A549 (cell line): ENCODE measurements at regions not wholly inside any gene's neighbourhood (a gene's known extent, or its start where the extent isn't known, plus 50 kb on each side); places are given as distances from the start of the nearest gene placed in this dataset.

ENCODE experiments used
- ATAC-seq, 2 experiments: fragments of 200-7000 bp in 1 of 2; fragments of >200 bp in 1 of 2; cut with Nextera tagmentation in 1 of 2; cut with Tn5 transposase in 1 of 2; 3 replicates each; pipeline versions ENCODE4 v1.8.0 to v1.9.1; 2018 to 2020; ENCODE audit warnings: mild to moderate bottlenecking in 1 of 2, moderate library complexity in 1 of 2
- CTCF ChIA-PET: fragments of 300-600 bp; sonication (Branson Sonifier 250); formaldehyde crosslinking; extraction: SDS; loops from one replicate; lab custom pipeline; 2021; ENCODE audit warnings: antibody characterized with exemption, inconsistent platforms; lab: Yijun Ruan, JAX
- POLR2A ChIA-PET: fragments of 350-600 bp; formaldehyde crosslinking; extraction: SDS; loops from one replicate; lab custom pipeline; 2021; ENCODE audit warnings: antibody characterized with exemption, inconsistent platforms; lab: Yijun Ruan, JAX
- DNase-seq, 2 experiments: peaks; one replicate each; pipeline versions ENCODE4 v3.0.0 to v3.0.0-alpha.2; 2011 to 2016; ENCODE audit warnings: low read depth in 1 of 2, low spot score in 1 of 2
- FAIRE-seq: peaks from 2 replicates; lab custom pipeline; 2011; peaks lifted over from hg19 to GRCh38; lab: Jason Lieb, UNC
- H3K27ac ChIP-seq, 2 experiments: fragments of >200 bp; sonication (Bioruptor Twin); formaldehyde crosslinking; 3 replicates each; pipeline ENCODE4 v1.5.1; 2016 to 2017
- H3K4me1 ChIP-seq: fragments of >200 bp; sonication (Bioruptor Twin); formaldehyde crosslinking; 3 replicates; pipeline ENCODE4 v1.6.1; 2016
- H3K4me2 ChIP-seq: fragments of >200 bp; sonication (Bioruptor Twin); formaldehyde crosslinking; 3 replicates; pipeline ENCODE4 v1.6.1; 2016
- H3K4me3 ChIP-seq: fragments of >200 bp; sonication (Bioruptor Twin); formaldehyde crosslinking; 3 replicates; pipeline ENCODE4 v1.5.1; 2016
- H3K9me3 ChIP-seq: fragments of >200 bp; sonication (Bioruptor Twin); formaldehyde crosslinking; 3 replicates; pipeline ENCODE4 v1.6.1; 2016
- ATOH8 ChIP-seq: fragments of 250-450 bp; sonication (Bioruptor Pico); IDR thresholded peaks from 2 replicates; pipeline ENCODE4 v1.5.0; 2020; ENCODE audit warnings: low read depth, mild to moderate bottlenecking, moderate library complexity
- BHLHE40 ChIP-seq: IDR thresholded peaks from 2 replicates; pipeline ENCODE4 v1.6.1; 2012; ENCODE audit warnings: low read depth, low read length, inconsistent platforms
- CHD2 ChIP-seq: fragments of 150-350 bp; IDR thresholded peaks from 2 replicates; pipeline ENCODE4 v1.6.1; 2014; ENCODE audit warnings: low read length; ENCODE audit not compliant: partially characterized antibody
- CHD4 ChIP-seq: fragments of 200-600 bp; sonication (generic); IDR thresholded peaks from 2 replicates; pipeline ENCODE4 v1.6.1; 2016; ENCODE audit warnings: antibody characterized with exemption, mild to moderate bottlenecking, borderline replicate concordance
- CTCF ChIP-seq: fragments of >200 bp; sonication (Bioruptor Twin); formaldehyde crosslinking; IDR thresholded peaks from 3 replicates; pipeline ENCODE4 v1.5.1; 2016
- ELK1 ChIP-seq: fragments of 150-350 bp; IDR thresholded peaks from 2 replicates; pipeline ENCODE4 v1.6.1; 2014; ENCODE audit warnings: low read depth, mild to moderate bottlenecking, low read length
- FOSB ChIP-seq: fragments of 250-450 bp; sonication (Bioruptor Pico); IDR thresholded peaks from 2 replicates; pipeline ENCODE4 v1.5.0; 2020; ENCODE audit warnings: mild to moderate bottlenecking, moderate library complexity
- FOSL2 ChIP-seq, 2 experiments: fragments of 450-650 bp in 1 of 2; fragments of >200 bp in 1 of 2; sonication (Bioruptor Twin) in 1 of 2; formaldehyde crosslinking; IDR thresholded peaks; 2 replicates each; pipeline versions ENCODE4 v1.5.0 to v1.6.1; 2016 to 2020; ENCODE audit warnings: mild to moderate bottlenecking in 1 of 2, moderate library complexity in 1 of 2
- GATA3 ChIP-seq: IDR thresholded peaks from 2 replicates; pipeline ENCODE4 v1.6.1; 2012; ENCODE audit warnings: borderline replicate concordance
- HDAC2 ChIP-seq: fragments of 200-600 bp; sonication (generic); IDR thresholded peaks from 2 replicates; pipeline ENCODE4 v1.6.1; 2016
- HES2 ChIP-seq: fragments of >200 bp; sonication (Bioruptor Twin); formaldehyde crosslinking; IDR thresholded peaks from 2 replicates; pipeline ENCODE4 v1.6.1; 2016
- HEYL ChIP-seq: fragments of 250-450 bp; sonication (Bioruptor Pico); IDR thresholded peaks from 2 replicates; pipeline ENCODE4 v1.8.0; 2021; ENCODE audit warnings: mild to moderate bottlenecking, moderate library complexity
- HOXB13 ChIP-seq: fragments of 250-450 bp; sonication (Bioruptor Pico); IDR thresholded peaks from 2 replicates; pipeline ENCODE4 v1.5.0; 2020; ENCODE audit warnings: low read depth, mild to moderate bottlenecking, moderate library complexity
- JUN ChIP-seq, 2 experiments: fragments of >200 bp; sonication (Bioruptor Twin); formaldehyde crosslinking; IDR thresholded peaks; 2 replicates in 1 of 2; 3 replicates in 1 of 2; pipeline ENCODE4 v1.6.1; 2016 to 2017
- JUNB ChIP-seq: fragments of >200 bp; sonication (Bioruptor Twin); formaldehyde crosslinking; IDR thresholded peaks from 2 replicates; pipeline ENCODE4 v1.6.1; 2016
- KDM1A ChIP-seq: fragments of 200-600 bp; sonication (generic); IDR thresholded peaks from 2 replicates; pipeline ENCODE4 v1.6.1; 2016; ENCODE audit warnings: low read depth, mild to moderate bottlenecking
- KDM5A ChIP-seq: fragments of 200-600 bp; sonication (generic); IDR thresholded peaks from 2 replicates; pipeline ENCODE4 v1.6.1; 2016; ENCODE audit warnings: antibody characterized with exemption, mild to moderate bottlenecking
- MYC ChIP-seq: IDR thresholded peaks from 2 replicates; pipeline ENCODE4 v1.6.1; 2012; ENCODE audit warnings: mild to moderate bottlenecking, inconsistent platforms, low read length, improper control_type of control experiment, borderline replicate concordance
- NPAS2 ChIP-seq: fragments of 250-450 bp; sonication (Bioruptor Pico); IDR thresholded peaks from 2 replicates; pipeline ENCODE4 v1.8.0; 2022; ENCODE audit warnings: mild to moderate bottlenecking, moderate library complexity, borderline replicate concordance
- PHF8 ChIP-seq: fragments of 200-600 bp; sonication (generic); IDR thresholded peaks from 2 replicates; pipeline ENCODE4 v1.6.1; 2016; ENCODE audit warnings: low read depth, mild to moderate bottlenecking, antibody characterized with exemption, moderate library complexity, borderline replicate concordance
- RARB ChIP-seq: fragments of 250-450 bp; sonication (Bioruptor Pico); IDR thresholded peaks from 2 replicates; pipeline ENCODE4 v1.8.0; 2021; ENCODE audit warnings: mild to moderate bottlenecking, moderate library complexity
- RNF2 ChIP-seq: fragments of 200-600 bp; sonication (generic); IDR thresholded peaks from 2 replicates; pipeline ENCODE4 v1.6.1; 2016; ENCODE audit warnings: low read depth, mild to moderate bottlenecking, antibody characterized with exemption, moderate library complexity, borderline replicate concordance
- TFCP2L1 ChIP-seq: fragments of 250-450 bp; sonication (Bioruptor Pico); IDR thresholded peaks from 2 replicates; pipeline ENCODE4 v1.5.0; 2021; ENCODE audit warnings: mild to moderate bottlenecking
- USF2 ChIP-seq: fragments of 450-650 bp; IDR thresholded peaks from 2 replicates; pipeline ENCODE4 v1.6.1; 2014; ENCODE audit warnings: antibody characterized with exemption
- WGBS: methylation state at CpG from one replicate; pipeline ENCODE4 v1.1.6; 2017; ENCODE audit errors: missing lambda C conversion rate; 5-methylcytosine and 5-hydroxymethylcytosine counted together

GRCh38 chr5:163585206-163585605 lies 79.8 kb downstream of the MAT2B start:
- WGBS: 0% methylated on average over 1 of the region's 1 CpG
- CTCF ChIA-PET: no interaction called here
- POLR2A ChIA-PET: no interaction called here

GRCh38 chr5:163586531-163586956 lies 81.1 kb downstream of the MAT2B start:
- CTCF ChIA-PET: no interaction called here
- H3K9me3 ChIP-seq: no peaks in the 10 kb centered on the region
- no peak overlapping the region for H3K4me3 ChIP-seq
- no peak for ATAC-seq
- no peak for TF ChIP-seq JUN (IDR thresholded peaks at IDR 0.05)
- TF ChIP-seq CHD2: no peak
- TF ChIP-seq FOSL2 (IDR thresholded peaks at IDR 0.05): no peak
- no peak for TF ChIP-seq FOSL2 (CRISPR knock-in tag; IDR thresholded peaks at IDR 0.05)
- no peak for TF ChIP-seq ATOH8 (CRISPR knock-in tag)
- no peak for TF ChIP-seq HEYL
- no peak for TF ChIP-seq CTCF
- no peak for TF ChIP-seq RARB (CRISPR knock-in tag)
- no peak for TF ChIP-seq KDM5A
- TF ChIP-seq BHLHE40: no peak
- TF ChIP-seq TFCP2L1 (CRISPR knock-in tag): no peak
- TF ChIP-seq HES2: no peak
- TF ChIP-seq NPAS2 (CRISPR knock-in tag): no peak
- no peak for TF ChIP-seq FOSB (CRISPR knock-in tag)
- TF ChIP-seq CHD4: no peak
- TF ChIP-seq RNF2: no peak
- TF ChIP-seq, all 56 proteins: peak for 0
- DNase-seq (no peak), FAIRE-seq (no peak)
- POLR2A ChIA-PET: no interaction called here
- Histone ChIP-seq H3K4me1 (no peaks in the 10 kb centered on the region), H3K27ac (no peak overlapping the region), H3K4me2 (no peak overlapping the region)
- 2% methylated on average over 2 of the region's 2 CpGs for WGBS

More at GRCh38 chr5:163585206-163585605, 79.8 kb downstream of the MAT2B start:
- no peak overlapping the region for H3K4me2 ChIP-seq
- no peaks in the 10 kb centered on the region for H3K9me3 ChIP-seq
- TF ChIP-seq JUN (IDR thresholded peaks at IDR 0.05) (no peak), HDAC2 (no peak), GATA3 (no peak), PHF8 (no peak), JUNB (no peak), HES2 (no peak), KDM1A (no peak), MYC (no peak), ELK1 (no peak), USF2 (no peak), TFCP2L1 (CRISPR knock-in tag) (no peak), HOXB13 (CRISPR knock-in tag) (no peak), BHLHE40 (no peak)
- TF ChIP-seq, all 56 proteins: peak for 0
- ATAC-seq: no peak
- no peaks in the 10 kb centered on the region for H3K4me1 ChIP-seq
- FAIRE-seq: no peak
- H3K4me3 ChIP-seq: no peak overlapping the region
- DNase-seq: no peak
- H3K27ac ChIP-seq: no peak overlapping the region
